Neural cell (in vitro differentiated cells): ENCODE measurements at regions not wholly inside any gene's neighbourhood (a gene's known extent, or its start where the extent isn't known, plus 50 kb on each side); places are given as distances from the start of the nearest gene placed in this dataset.

ENCODE experiments used
- H2AFZ ChIP-seq: fragments of 200-600, 300-800 bp; sonication (generic), shearing (Covaris generic); 2 replicates; pipeline ENCODE4 v1.6.0; 2014; ENCODE audit warnings: low read depth, mild to moderate bottlenecking, antibody characterized with exemption, low read length, moderate library complexity
- H3F3A ChIP-seq: fragments of 200-600 bp; shearing (Covaris generic); 2 replicates; pipeline ENCODE4 v1.6.1; 2016; ENCODE audit warnings: mild to moderate bottlenecking, moderate library complexity, mixed read lengths, antibody characterized with exemption, low read length; ENCODE audit not compliant: insufficient read depth, poor library complexity, severe bottlenecking
- H3K27ac ChIP-seq: fragments of 200-600, 300-800 bp; sonication (generic), shearing (Covaris generic); 2 replicates; pipeline ENCODE4 v1.5.1; 2014; ENCODE audit warnings: mild to moderate bottlenecking, low read length, moderate library complexity
- H3K27me3 ChIP-seq: fragments of 300-800, 200-600 bp; sonication (generic), shearing (Covaris generic); 2 replicates; pipeline ENCODE4 v1.6.0; 2014; ENCODE audit warnings: mild to moderate bottlenecking, low read depth, low read length, moderate library complexity; ENCODE audit not compliant: insufficient read depth
- H3K36me3 ChIP-seq: fragments of 300-800, 200-600 bp; sonication (generic), shearing (Covaris generic); 2 replicates; pipeline ENCODE4 v1.5.1; 2014; ENCODE audit warnings: mild to moderate bottlenecking, antibody characterized with exemption, low read length, moderate library complexity; ENCODE audit not compliant: insufficient read depth
- H3K4me2 ChIP-seq: fragments of 300-800, 200-600 bp; sonication (generic), shearing (Covaris generic); 2 replicates; pipeline ENCODE4 v1.6.0; 2014; ENCODE audit warnings: mild to moderate bottlenecking, low read length
- H3K4me3 ChIP-seq: fragments of 300-800, 200-600 bp; sonication (generic), shearing (Covaris generic); 2 replicates; pipeline ENCODE4 v1.5.1; 2014; ENCODE audit warnings: mild to moderate bottlenecking, low read length, moderate library complexity
- H3K79me2 ChIP-seq: fragments of 200-600 bp; shearing (Covaris generic); replicated peaks from 2 replicates; pipeline ENCODE4 v1.6.0; 2014; ENCODE audit warnings: mild to moderate bottlenecking, low read length, moderate library complexity; ENCODE audit not compliant: insufficient read depth
- H3K9ac ChIP-seq: fragments of 300-800, 200-600 bp; sonication (generic), shearing (Covaris generic); 2 replicates; pipeline ENCODE4 v1.6.1; 2016; ENCODE audit warnings: mild to moderate bottlenecking, low read length, mixed read lengths
- H3K9me2 ChIP-seq: fragments of 200-600 bp; shearing (Covaris generic); 2 replicates; pipeline ENCODE4 v1.6.1; 2016; ENCODE audit warnings: mild to moderate bottlenecking, low read length, mixed read lengths; ENCODE audit not compliant: insufficient read depth
- H3K9me3 ChIP-seq: fragments of 200-600, 300-800 bp; sonication (generic), shearing (Covaris generic); 2 replicates; pipeline ENCODE4 v1.6.1; 2016; ENCODE audit warnings: mild to moderate bottlenecking, mixed run types, low read length, moderate library complexity, mixed read lengths
- H4K20me1 ChIP-seq: fragments of 200-600 bp; shearing (Covaris generic); 2 replicates; pipeline ENCODE4 v1.6.1; 2016; ENCODE audit warnings: mild to moderate bottlenecking, mixed run types; ENCODE audit not compliant: insufficient read depth
- EP300 ChIP-seq: fragments of 450-650 bp; conservative IDR thresholded peaks from 2 replicates; pipeline ENCODE4 v1.6.1; 2014; ENCODE audit warnings: antibody characterized with exemption, mild to moderate bottlenecking, moderate library complexity; ENCODE audit not compliant: poor library complexity, severe bottlenecking
- EZH2 ChIP-seq: fragments of 200-600, 300-800 bp; shearing (Covaris generic), sonication (generic); IDR thresholded peaks from 2 replicates; pipeline ENCODE4 v1.6.1; 2014; ENCODE audit warnings: antibody characterized with exemption, low read length, borderline replicate concordance, mild to moderate bottlenecking; ENCODE audit not compliant: insufficient read depth, poor library complexity, severe bottlenecking
- MXI1 ChIP-seq: fragments of 450-650 bp; conservative IDR thresholded peaks from 2 replicates; pipeline ENCODE4 v1.6.1; 2014; ENCODE audit warnings: antibody characterized with exemption, mild to moderate bottlenecking; ENCODE audit not compliant: poor library complexity, severe bottlenecking
- POLR2AphosphoS5 ChIP-seq: IDR thresholded peaks from 2 replicates; pipeline ENCODE4 v1.6.1; 2012
- RAD21 ChIP-seq: fragments of 450-650 bp; conservative IDR thresholded peaks from 2 replicates; pipeline ENCODE4 v1.6.1; 2014; ENCODE audit warnings: antibody characterized with exemption, mild to moderate bottlenecking, moderate library complexity
- REST ChIP-seq: IDR thresholded peaks from 2 replicates; pipeline ENCODE4 v1.6.1; 2012; ENCODE audit warnings: borderline replicate concordance
- SMC3 ChIP-seq: fragments of 450-650 bp; conservative IDR thresholded peaks from 2 replicates; pipeline ENCODE4 v1.6.1; 2014; ENCODE audit warnings: antibody characterized with exemption, mild to moderate bottlenecking, moderate library complexity; ENCODE audit not compliant: poor library complexity
- TAF1 ChIP-seq: IDR thresholded peaks from 2 replicates; pipeline ENCODE4 v1.6.1; 2012; ENCODE audit warnings: low read depth
- TF ChIP-seq, protein P1 (sequence below): fragments of 450-650 bp; IDR thresholded peaks from 2 replicates; pipeline ENCODE4 v1.5.1; 2014; ENCODE audit warnings: antibody characterized with exemption, mild to moderate bottlenecking, moderate library complexity; ENCODE audit not compliant: poor library complexity, severe bottlenecking

GRCh38 chr4:137069473-137069872 lies 462.8 kb downstream of the PCDH18 start:
- no peaks in the 10 kb centered on the region for H3K36me3 ChIP-seq
- H3K9me2 ChIP-seq: no peaks in the 10 kb centered on the region
- H3K27me3 ChIP-seq: no peaks in the 10 kb centered on the region
- H3K9ac ChIP-seq: no peak overlapping the region
- no peak overlapping the region for H2AFZ ChIP-seq
- H3K4me2 ChIP-seq: no peak overlapping the region
- H3K4me3 ChIP-seq: no peak overlapping the region
- H4K20me1 ChIP-seq: no peaks in the 10 kb centered on the region
- H3K9me3 ChIP-seq: no peaks in the 10 kb centered on the region
- H3F3A ChIP-seq: no peaks in the 10 kb centered on the region
- H3K79me2 ChIP-seq: no peaks in the 10 kb centered on the region
- TF ChIP-seq, protein P1, sequence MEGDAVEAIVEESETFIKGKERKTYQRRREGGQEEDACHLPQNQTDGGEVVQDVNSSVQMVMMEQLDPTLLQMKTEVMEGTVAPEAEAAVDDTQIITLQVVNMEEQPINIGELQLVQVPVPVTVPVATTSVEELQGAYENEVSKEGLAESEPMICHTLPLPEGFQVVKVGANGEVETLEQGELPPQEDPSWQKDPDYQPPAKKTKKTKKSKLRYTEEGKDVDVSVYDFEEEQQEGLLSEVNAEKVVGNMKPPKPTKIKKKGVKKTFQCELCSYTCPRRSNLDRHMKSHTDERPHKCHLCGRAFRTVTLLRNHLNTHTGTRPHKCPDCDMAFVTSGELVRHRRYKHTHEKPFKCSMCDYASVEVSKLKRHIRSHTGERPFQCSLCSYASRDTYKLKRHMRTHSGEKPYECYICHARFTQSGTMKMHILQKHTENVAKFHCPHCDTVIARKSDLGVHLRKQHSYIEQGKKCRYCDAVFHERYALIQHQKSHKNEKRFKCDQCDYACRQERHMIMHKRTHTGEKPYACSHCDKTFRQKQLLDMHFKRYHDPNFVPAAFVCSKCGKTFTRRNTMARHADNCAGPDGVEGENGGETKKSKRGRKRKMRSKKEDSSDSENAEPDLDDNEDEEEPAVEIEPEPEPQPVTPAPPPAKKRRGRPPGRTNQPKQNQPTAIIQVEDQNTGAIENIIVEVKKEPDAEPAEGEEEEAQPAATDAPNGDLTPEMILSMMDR: no peak
- no peak overlapping the region for H3K27ac ChIP-seq

DNA sequence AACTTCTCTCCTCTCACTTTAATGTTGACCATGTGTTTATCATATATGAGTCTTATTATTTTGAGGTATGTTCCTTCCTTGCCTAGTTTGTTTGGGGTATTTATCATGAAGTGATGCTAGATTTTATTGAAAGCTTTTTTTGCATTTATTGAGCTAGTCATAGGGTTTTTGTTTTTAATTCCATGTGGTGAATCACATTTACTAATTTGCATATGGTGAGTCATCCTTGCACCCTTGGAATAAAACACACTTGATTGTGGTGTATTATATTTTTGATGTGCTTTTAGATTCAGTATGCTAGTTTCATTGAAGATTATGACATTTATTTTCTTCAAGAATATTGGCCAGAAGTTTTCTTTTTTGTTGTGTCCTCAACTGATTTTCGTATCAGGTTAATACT lies 464.6 kb downstream of the PCDH18 start:
- Histone ChIP-seq H3K27me3 (no peaks in the 10 kb centered on the region), H3K27ac (no peak overlapping the region), H3K9me3 (no peaks in the 10 kb centered on the region), H3K9me2 (no peaks in the 10 kb centered on the region), H3K79me2 (no peaks in the 10 kb centered on the region), H3K9ac (no peak overlapping the region), H3F3A (no peaks in the 10 kb centered on the region), H3K4me3 (no peak overlapping the region), H3K36me3 (no peaks in the 10 kb centered on the region), H4K20me1 (no peaks in the 10 kb centered on the region), H2AFZ (no peak overlapping the region), H3K4me2 (no peak overlapping the region)
- TF ChIP-seq EP300 (no peak), EZH2 (no peak), POLR2AphosphoS5 (no peak), MXI1 (no peak), RAD21 (no peak), SMC3 (no peak), REST (no peak), TAF1 (no peak)
- TF ChIP-seq, protein P1: no peak
